IMR-90 (cell line): ENCODE measurements at regions not wholly inside any gene's neighbourhood (a gene's known extent, or its start where the extent isn't known, plus 50 kb on each side); places are given as distances from the start of the nearest gene placed in this dataset.

Source experiments
- ATAC-seq: fragments of 200-7000 bp; cut with Tn5 transposase; 2 replicates; pipeline ENCODE4 v1.9.1; 2020; ENCODE audit warnings: low read depth, mild to moderate bottlenecking, moderate library complexity
- BruUV-seq: library from RNA; stranded (reverse); fragments of 400-500 nt; replicated peaks from 2 replicates; lab custom pipeline; 2021; lab: Mats Ljungman, UMichigan
- CTCF ChIA-PET: fragments of 300-600 bp; formaldehyde crosslinking; extraction: SDS; loops from one replicate; lab custom pipeline; 2021; ENCODE audit warnings: antibody characterized with exemption; lab: Yijun Ruan, JAX
- POLR2A ChIA-PET: fragments of 300-600 bp; sonication (Branson Sonifier 250); formaldehyde crosslinking; loops from one replicate; lab custom pipeline; 2022; ENCODE audit warnings: antibody characterized with exemption; ENCODE audit not compliant: unreplicated experiment; lab: Charles Lee
- DNase-seq: peaks from one replicate; pipeline ENCODE4 v3.0.0; 2013
- H2AFZ ChIP-seq: replicated peaks from 2 replicates; pipeline ENCODE3; 2013; ENCODE audit warnings: low read length, mild to moderate bottlenecking; ENCODE audit not compliant: poor library complexity
- H2AK5ac ChIP-seq: 2 replicates; pipeline ENCODE4 v1.6.1; 2013; ENCODE audit warnings: low read depth, low read length, inconsistent platforms
- H2AK9ac ChIP-seq: replicated peaks from 2 replicates; pipeline ENCODE3; 2013; ENCODE audit warnings: mild to moderate bottlenecking, low read depth, low read length, moderate library complexity; ENCODE audit not compliant: poor library complexity
- H2BK120ac ChIP-seq: 2 replicates; pipeline ENCODE4 v1.6.1; 2013; ENCODE audit warnings: low read depth, low read length, inconsistent platforms
- H2BK15ac ChIP-seq: 3 replicates; pipeline ENCODE4 v1.6.1; 2013; ENCODE audit warnings: low read depth, low read length, inconsistent platforms
- H2BK20ac ChIP-seq: 2 replicates; pipeline ENCODE4 v1.6.1; 2013; ENCODE audit warnings: low read depth, mild to moderate bottlenecking, inconsistent platforms, low read length, moderate library complexity
- H2BK5ac ChIP-seq: 2 replicates; pipeline ENCODE4 v1.6.1; 2013; ENCODE audit warnings: mild to moderate bottlenecking, low read depth, low read length, inconsistent platforms; ENCODE audit not compliant: poor library complexity, severe bottlenecking
- H3K14ac ChIP-seq: replicated peaks from 2 replicates; pipeline ENCODE4 v1.6.1; 2013; ENCODE audit warnings: low read depth, low read length, inconsistent platforms
- H3K18ac ChIP-seq: 2 replicates; pipeline ENCODE4 v1.6.1; 2013; ENCODE audit warnings: low read depth, low read length, control low read depth
- H3K23ac ChIP-seq: 2 replicates; pipeline ENCODE4 v1.6.1; 2013; ENCODE audit warnings: low read depth, low read length, inconsistent platforms
- H3K27ac ChIP-seq: 2 replicates; pipeline ENCODE4 v1.5.1; 2013; ENCODE audit warnings: mild to moderate bottlenecking, control low read depth, low read length; ENCODE audit not compliant: insufficient read depth
- H3K27me3 ChIP-seq: 2 replicates; pipeline ENCODE4 v1.6.1; 2013; ENCODE audit warnings: low read length; ENCODE audit not compliant: control insufficient read depth, insufficient read depth
- H3K36me3 ChIP-seq: 2 replicates; pipeline ENCODE4 v1.6.1; 2013; ENCODE audit warnings: low read length, mixed read lengths; ENCODE audit not compliant: control insufficient read depth, insufficient read depth
- H3K4ac ChIP-seq: 2 replicates; pipeline ENCODE4 v1.6.1; 2013; ENCODE audit warnings: low read depth, low read length, inconsistent platforms
- H3K4me1 ChIP-seq: 2 replicates; pipeline ENCODE4 v1.6.1; 2013; ENCODE audit warnings: low read length, mixed read lengths; ENCODE audit not compliant: control insufficient read depth, insufficient read depth
- H3K4me2 ChIP-seq: 2 replicates; pipeline ENCODE4 v1.6.1; 2013; ENCODE audit warnings: low read depth, mild to moderate bottlenecking, control low read depth, low read length, moderate library complexity
- H3K4me3 ChIP-seq: 2 replicates; pipeline ENCODE4 v1.5.1; 2013; ENCODE audit warnings: low read depth, mild to moderate bottlenecking, control low read depth, low read length, moderate library complexity; ENCODE audit not compliant: insufficient read depth
- H3K56ac ChIP-seq: 2 replicates; pipeline ENCODE4 v1.6.1; 2013; ENCODE audit warnings: low read length, inconsistent platforms; ENCODE audit not compliant: insufficient read depth; ENCODE audit errors: extremely low read depth
- H3K79me1 ChIP-seq, 2 experiments: 2 replicates each; pipeline ENCODE4 v1.6.1; 2013; ENCODE audit warnings: low read length in 2 of 2, inconsistent platforms in 1 of 2, low read depth in 1 of 2
- H3K9ac ChIP-seq: 2 replicates; pipeline ENCODE4 v1.6.1; 2013; ENCODE audit warnings: low read depth, low read length, control low read depth
- H3K9me1 ChIP-seq: 2 replicates; pipeline ENCODE4 v1.6.1; 2013; ENCODE audit warnings: low read length, inconsistent platforms; ENCODE audit not compliant: insufficient read depth
- H3K9me3 ChIP-seq: 2 replicates; pipeline ENCODE4 v1.6.1; 2013; ENCODE audit warnings: low read length; ENCODE audit not compliant: control insufficient read depth, insufficient read depth
- H4K20me1 ChIP-seq: 2 replicates; pipeline ENCODE4 v1.6.1; 2013; ENCODE audit warnings: low read length, inconsistent platforms; ENCODE audit not compliant: insufficient read depth
- H4K5ac ChIP-seq: 2 replicates; pipeline ENCODE4 v1.6.1; 2013; ENCODE audit warnings: mild to moderate bottlenecking, low read depth, low read length, control low read depth
- H4K8ac ChIP-seq, 2 experiments: 2 replicates each; pipeline ENCODE4 v1.6.1; 2013; ENCODE audit warnings: low read depth in 2 of 2, low read length in 2 of 2, control low read depth in 1 of 2, inconsistent platforms in 1 of 2
- H4K91ac ChIP-seq: 2 replicates; pipeline ENCODE4 v1.6.1; 2013; ENCODE audit warnings: low read depth, low read length, inconsistent platforms; ENCODE audit not compliant: insufficient read depth
- BHLHE40 ChIP-seq: fragments of 150-350 bp; IDR thresholded peaks from 2 replicates; pipeline ENCODE4 v1.6.1; 2016; ENCODE audit warnings: mild to moderate bottlenecking, low read depth, low read length
- CEBPB ChIP-seq: IDR thresholded peaks from 2 replicates; pipeline ENCODE4 v1.6.1; 2012; ENCODE audit warnings: low read depth, low read length, improper control_type of control experiment
- CHD1 ChIP-seq: IDR thresholded peaks from 2 replicates; pipeline ENCODE4 v1.6.1; 2012; ENCODE audit warnings: low read depth, low read length, improper control_type of control experiment
- CTCF ChIP-seq: conservative IDR thresholded peaks from 2 replicates; pipeline ENCODE4 v1.5.1; 2012; ENCODE audit warnings: mild to moderate bottlenecking, low read depth, low read length, improper control_type of control experiment
- FOS ChIP-seq: fragments of 150-350 bp; IDR thresholded peaks from 2 replicates; pipeline ENCODE4 v1.6.1; 2016; ENCODE audit warnings: low read depth, low read length
- MAFK ChIP-seq: IDR thresholded peaks from 2 replicates; pipeline ENCODE4 v1.6.1; 2012; ENCODE audit warnings: low read depth, low read length, improper control_type of control experiment
- MAZ ChIP-seq: IDR thresholded peaks from 2 replicates; pipeline ENCODE4 v1.6.1; 2012; ENCODE audit warnings: low read depth, mild to moderate bottlenecking, low read length, improper control_type of control experiment, moderate library complexity, borderline replicate concordance
- MXI1 ChIP-seq: IDR thresholded peaks from 2 replicates; pipeline ENCODE4 v1.6.1; 2012; ENCODE audit warnings: low read depth, mild to moderate bottlenecking, low read length, moderate library complexity, borderline replicate concordance
- NFE2L2 ChIP-seq: fragments of 150-350 bp; IDR thresholded peaks from 2 replicates; pipeline ENCODE4 v1.6.1; 2016; ENCODE audit warnings: low read depth, mild to moderate bottlenecking, low read length
- POLR2A ChIP-seq: IDR thresholded peaks from 2 replicates; pipeline ENCODE4 v1.6.1; 2012; ENCODE audit warnings: mild to moderate bottlenecking, low read depth, low read length
- RFX5 ChIP-seq: IDR thresholded peaks from 2 replicates; pipeline ENCODE4 v1.8.0; 2012; ENCODE audit warnings: low read depth, mild to moderate bottlenecking, low read length, moderate library complexity
- SMC3 ChIP-seq: fragments of 150-350 bp; IDR thresholded peaks from 2 replicates; pipeline ENCODE4 v1.6.1; 2016; ENCODE audit warnings: low read depth, mild to moderate bottlenecking, antibody characterized with exemption, low read length, moderate library complexity
- WGBS, 2 experiments: methylation state at CpG; one replicate each; pipeline versions ENCODE4 v1.1.5 to v1.1.7; 2013; ENCODE audit warnings: missing lambda C conversion rate in 2 of 2; ENCODE audit not compliant: insufficient read length in 1 of 2; ENCODE audit errors: extremely low coverage in 2 of 2; 5-methylcytosine and 5-hydroxymethylcytosine counted together
- dilution Hi-C: fragments of 300-500 bp; cut with HindIII; formaldehyde crosslinking; loops from one replicate; pipeline ENCODE4 v1.14.3; 2018; ENCODE audit warnings: low sequenced_read_pairs; ENCODE audit not compliant: unreplicated experiment
- in situ Hi-C: fragments of 300-500 bp; cut with MboI; formaldehyde crosslinking; loops from 3 replicates; pipeline ENCODE4 v1.14.3; 2019; ENCODE audit warnings: low sequenced_read_pairs, inconsistent platforms, mixed read lengths
- intact Hi-C: fragments of 100-400 bp; cut with micrococcal nuclease; formaldehyde crosslinking; loops from 2 replicates; pipeline ENCODE4 v1.10.0; 2022
- TF ChIP-seq, protein P1 (sequence below): fragments of 150-350 bp; IDR thresholded peaks from 2 replicates; pipeline ENCODE4 v1.6.1; 2017; ENCODE audit warnings: mild to moderate bottlenecking, antibody characterized with exemption, low read length, low read depth
- TF ChIP-seq, protein P2 (sequence below): fragments of 150-350 bp; IDR thresholded peaks from 2 replicates; pipeline ENCODE4 v1.6.1; 2016; ENCODE audit warnings: low read depth, mild to moderate bottlenecking, low read length, moderate library complexity, borderline replicate concordance

DNA sequence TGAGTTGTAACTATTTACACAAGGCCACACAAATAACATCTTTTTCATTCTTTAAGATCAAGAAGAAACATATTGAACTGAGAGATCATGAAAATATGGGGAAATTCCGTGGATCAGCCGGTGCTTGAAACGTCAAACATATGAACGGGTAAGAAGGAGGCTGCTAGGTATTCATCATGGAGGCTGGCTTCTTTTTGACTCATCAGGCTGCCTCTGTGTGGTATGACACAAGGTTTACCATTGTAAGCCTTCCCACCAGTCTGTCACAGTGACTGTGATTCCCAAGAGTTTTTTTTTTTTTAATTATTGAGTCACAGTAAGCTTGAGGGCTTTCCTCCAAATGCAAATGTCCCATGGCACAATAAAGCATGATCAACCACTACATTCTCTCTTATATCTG is 506.9 kb downstream of the BCL11A start:
- Histone ChIP-seq H4K20me1 (no peaks in the 10 kb centered on the region), H3K27me3 (no peaks in the 10 kb centered on the region), H4K91ac (no peak overlapping the region), H3K36me3 (no peaks in the 10 kb centered on the region), H4K5ac (no peak overlapping the region), H2AK5ac (no peak overlapping the region), H4K8ac (no peak overlapping the region), H3K14ac (no peak overlapping the region), H3K4ac (no peak overlapping the region), H3K9me3 (peaks cover 6% of the 10 kb centered on the region; the same call in 1 of the 2 replicates), H3K4me3 (no peak overlapping the region), H3K27ac (no peak overlapping the region), H3K23ac (no peak overlapping the region), H2BK120ac (no peak overlapping the region), H3K4me1 (no peaks in the 10 kb centered on the region), H3K9me1 (no peaks in the 10 kb centered on the region), H3K4me2 (no peak overlapping the region), H2BK15ac (no peak overlapping the region), H3K18ac (no peak overlapping the region), H2AFZ (no peak overlapping the region), H2BK20ac (no peak overlapping the region), H3K56ac (no peak overlapping the region), H3K9ac (no peak overlapping the region), H2BK5ac (no peak overlapping the region), H3K79me1 (no peaks in the 10 kb centered on the region), H2AK9ac (no peak overlapping the region)
- no CpG with 5 or more reads among the region's 4 CpGs for WGBS, 2 experiments
- TF ChIP-seq CEBPB (no peak), NFE2L2 (no peak), MAZ (no peak), SMC3 (no peak), RFX5 (no peak), CHD1 (no peak), FOS (no peak), MXI1 (no peak), POLR2A (no peak), CTCF (no peak), MAFK (no peak), BHLHE40 (no peak)
- TF ChIP-seq, protein P1, sequence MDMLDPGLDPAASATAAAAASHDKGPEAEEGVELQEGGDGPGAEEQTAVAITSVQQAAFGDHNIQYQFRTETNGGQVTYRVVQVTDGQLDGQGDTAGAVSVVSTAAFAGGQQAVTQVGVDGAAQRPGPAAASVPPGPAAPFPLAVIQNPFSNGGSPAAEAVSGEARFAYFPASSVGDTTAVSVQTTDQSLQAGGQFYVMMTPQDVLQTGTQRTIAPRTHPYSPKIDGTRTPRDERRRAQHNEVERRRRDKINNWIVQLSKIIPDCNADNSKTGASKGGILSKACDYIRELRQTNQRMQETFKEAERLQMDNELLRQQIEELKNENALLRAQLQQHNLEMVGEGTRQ: no peak
- TF ChIP-seq, protein P2, sequence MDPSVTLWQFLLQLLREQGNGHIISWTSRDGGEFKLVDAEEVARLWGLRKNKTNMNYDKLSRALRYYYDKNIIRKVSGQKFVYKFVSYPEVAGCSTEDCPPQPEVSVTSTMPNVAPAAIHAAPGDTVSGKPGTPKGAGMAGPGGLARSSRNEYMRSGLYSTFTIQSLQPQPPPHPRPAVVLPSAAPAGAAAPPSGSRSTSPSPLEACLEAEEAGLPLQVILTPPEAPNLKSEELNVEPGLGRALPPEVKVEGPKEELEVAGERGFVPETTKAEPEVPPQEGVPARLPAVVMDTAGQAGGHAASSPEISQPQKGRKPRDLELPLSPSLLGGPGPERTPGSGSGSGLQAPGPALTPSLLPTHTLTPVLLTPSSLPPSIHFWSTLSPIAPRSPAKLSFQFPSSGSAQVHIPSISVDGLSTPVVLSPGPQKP: no peak
- DNase-seq: no peak
- no peak for ATAC-seq
- no TSS peak for BruUV-seq
- POLR2A ChIA-PET: no interaction called here
- CTCF ChIA-PET: no interaction called here
- intact Hi-C loops (no loop called here), in situ Hi-C loops (no loop called here), dilution Hi-C loops (no loop called here)
